NCI-H1092 (cell line): ENCODE measurements at regions not wholly inside any gene's neighbourhood (a gene's known extent, or its start where the extent isn't known, plus 50 kb on each side); places are given as distances from the start of the nearest gene placed in this dataset.
A peak's percentile ranks its signal among the peaks of the same experiment; 100 is the strongest.
"Not testable (repeated sequence)": the region's sequence is repeated elsewhere in the genome, so short reads cannot be mapped to it uniquely, and the experiment has no call there.

ENCODE experiments used
- DNase-seq: peaks from one replicate; lab custom pipeline; 2025; lab: John Stamatoyannopoulos, UW

GRCh38 chr10:37067576-37067975, 57.8 kb upstream of the ANKRD30A start:
- DNase-seq, result no peak

GRCh38 chr10:37062296-37062695, 63.1 kb upstream of the ANKRD30A start:
- not testable (repeated sequence) for DNase-seq

- DNase-seq, result no peak
Observed at GRCh38 chr10:37057261-37057660, 68.1 kb upstream of the ANKRD30A start.

- no peak for DNase-seq
Observed at GRCh38 chr10:37053476-37053875, 71.9 kb upstream of the ANKRD30A start.

GRCh38 chr10:37049982-37050381, 75.4 kb upstream of the ANKRD30A start:
- DNase-seq, result not testable (repeated sequence)

- not testable (repeated sequence) for DNase-seq
Observed at GRCh38 chr10:37044319-37044718, 81.1 kb upstream of the ANKRD30A start.

- DNase-seq, result no peak
Observed at GRCh38 chr10:37035853-37036252, 89.5 kb upstream of the ANKRD30A start.

- no peak for DNase-seq
Observed at GRCh38 chr10:37015498-37015897, 109.9 kb upstream of the ANKRD30A start.

GRCh38 chr10:37010741-37011140, 114.7 kb upstream of the ANKRD30A start:
- DNase-seq, result no peak

GRCh38 chr10:37008276-37008675, 117.1 kb upstream of the ANKRD30A start:
- not testable (repeated sequence) for DNase-seq

- no peak for DNase-seq
Observed at GRCh38 chr10:37003126-37003525, 122.3 kb upstream of the ANKRD30A start.

GRCh38 chr10:36995806-36996205, 129.6 kb upstream of the ANKRD30A start:
- DNase-seq, result not testable (repeated sequence)

- DNase-seq, result no peak
Observed at GRCh38 chr10:36994886-36995285, 130.5 kb upstream of the ANKRD30A start.

- DNase-seq, result no peak
Observed at GRCh38 chr10:36989233-36989632, 136.2 kb upstream of the ANKRD30A start.

GRCh38 chr10:36946598-36946997, 178.8 kb upstream of the ANKRD30A start:
- no peak for DNase-seq

- DNase-seq, result no peak
Observed at GRCh38 chr10:36943544-36943943, 181.9 kb upstream of the ANKRD30A start.

GRCh38 chr10:36942616-36943015, 182.8 kb upstream of the ANKRD30A start:
- DNase-seq, result no peak

GRCh38 chr10:36903040-36903439, 222.4 kb upstream of the ANKRD30A start:
- DNase-seq, result no peak

- DNase-seq, result no peak
Observed at GRCh38 chr10:36899652-36900051, 225.7 kb upstream of the ANKRD30A start.

GRCh38 chr10:36888925-36889573, 236.3 kb upstream of the ANKRD30A start:
- peak; percentile 44 for DNase-seq

- DNase-seq, result no peak
Observed at GRCh38 chr10:36886303-36886891, 239.0 kb upstream of the ANKRD30A start.

- DNase-seq, result no peak
Observed at GRCh38 chr10:36885746-36886145, 239.7 kb upstream of the ANKRD30A start.

- DNase-seq, result no peak
Observed at GRCh38 chr10:36882781-36883180, 242.6 kb upstream of the ANKRD30A start.

- DNase-seq, result no peak
Observed at GRCh38 chr10:36880898-36881297, 244.5 kb upstream of the ANKRD30A start.
